AG04449 (cell line): ENCODE measurements at regions not wholly inside any gene's neighbourhood (a gene's known extent, or its start where the extent isn't known, plus 50 kb on each side); places are given as distances from the start of the nearest gene placed in this dataset.

ENCODE experiments used
- CTCF ChIA-PET: fragments of 350-600 bp; formaldehyde crosslinking; extraction: SDS; loops from one replicate; lab custom pipeline; 2021; ENCODE audit warnings: antibody characterized with exemption; lab: Yijun Ruan, JAX
- POLR2A ChIA-PET: fragments of 400-600, 350-600 bp; formaldehyde crosslinking; extraction: SDS; loops from one replicate; lab custom pipeline; 2020; ENCODE audit warnings: antibody characterized with exemption, inconsistent platforms; lab: Yijun Ruan, JAX
- DNase-seq: peaks from one replicate; pipeline ENCODE4 v3.0.0-alpha.2; 2010; ENCODE audit warnings: low read depth, low spot score
- H3K4me3 ChIP-seq: 2 replicates; pipeline ENCODE4 v1.5.1; 2011; ENCODE audit warnings: low read depth, mild to moderate bottlenecking, control low read depth, low read length
- TF ChIP-seq, protein P1 (sequence below): IDR thresholded peaks from one replicate; pipeline ENCODE4 v1.5.1; 2011; ENCODE audit warnings: mild to moderate bottlenecking, moderate library complexity, low read length, control low read depth, inconsistent platforms; ENCODE audit not compliant: insufficient read depth; ENCODE audit errors: missing control alignments

DNA sequence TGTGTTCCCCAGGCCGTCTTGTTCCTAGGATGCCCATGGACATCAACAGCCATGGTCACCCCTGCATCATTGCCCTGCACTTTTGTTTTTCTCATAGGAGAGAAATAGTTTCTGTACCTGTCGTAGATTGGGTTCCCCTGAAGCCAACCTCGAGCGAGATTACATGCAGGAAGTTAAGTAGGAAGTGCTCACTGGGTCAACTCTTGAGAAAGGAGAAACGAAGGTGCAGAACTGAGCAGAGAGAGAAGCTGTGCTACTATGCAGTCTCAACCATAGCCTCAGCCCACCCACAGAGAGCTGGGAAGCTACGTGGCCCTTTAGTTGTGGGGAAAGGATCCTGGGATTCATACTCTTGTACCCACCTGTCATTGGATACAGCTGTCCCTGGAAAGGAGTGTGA, 165.2 kb downstream of the HERPUD2 start:
- POLR2A ChIA-PET = no interaction called here

DNA sequence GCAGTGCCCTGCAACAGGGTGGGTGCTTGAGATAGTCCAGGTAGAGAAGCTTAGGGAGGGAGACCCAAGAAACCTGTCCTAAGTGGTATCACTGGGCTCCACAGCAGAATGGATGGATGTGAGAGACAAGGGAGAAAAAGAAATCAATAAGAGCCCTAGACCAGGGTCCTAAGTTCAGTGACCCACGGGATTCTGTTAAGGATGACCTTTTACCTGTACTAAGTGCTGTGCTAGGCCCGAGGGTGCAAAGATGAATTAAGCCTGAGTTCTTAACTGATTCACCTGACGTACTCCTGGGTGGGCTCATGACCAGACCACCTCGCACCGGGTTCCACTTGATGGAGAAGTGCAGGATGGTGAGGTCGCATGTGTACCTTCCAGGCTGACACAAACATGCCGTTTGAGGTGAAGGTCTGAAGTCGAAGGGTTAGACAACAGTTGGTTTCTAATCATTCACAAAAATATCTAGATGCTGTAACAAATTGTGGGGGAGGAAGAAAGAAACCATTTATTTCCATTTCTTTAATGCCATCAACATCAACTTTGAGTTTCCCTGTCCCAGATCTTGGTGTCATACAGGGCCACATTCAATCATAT, 166.5 kb downstream of the HERPUD2 start:
- no peak overlapping the region for H3K4me3 ChIP-seq
- ChIA-PET CTCF (interaction anchor here (2.1 kb wide), 1 partner anchor 8 kb away, joined by 9 read pairs; no protein-coding TSS in a partner anchor), POLR2A (no interaction called here)
- TF ChIP-seq, protein P1, sequence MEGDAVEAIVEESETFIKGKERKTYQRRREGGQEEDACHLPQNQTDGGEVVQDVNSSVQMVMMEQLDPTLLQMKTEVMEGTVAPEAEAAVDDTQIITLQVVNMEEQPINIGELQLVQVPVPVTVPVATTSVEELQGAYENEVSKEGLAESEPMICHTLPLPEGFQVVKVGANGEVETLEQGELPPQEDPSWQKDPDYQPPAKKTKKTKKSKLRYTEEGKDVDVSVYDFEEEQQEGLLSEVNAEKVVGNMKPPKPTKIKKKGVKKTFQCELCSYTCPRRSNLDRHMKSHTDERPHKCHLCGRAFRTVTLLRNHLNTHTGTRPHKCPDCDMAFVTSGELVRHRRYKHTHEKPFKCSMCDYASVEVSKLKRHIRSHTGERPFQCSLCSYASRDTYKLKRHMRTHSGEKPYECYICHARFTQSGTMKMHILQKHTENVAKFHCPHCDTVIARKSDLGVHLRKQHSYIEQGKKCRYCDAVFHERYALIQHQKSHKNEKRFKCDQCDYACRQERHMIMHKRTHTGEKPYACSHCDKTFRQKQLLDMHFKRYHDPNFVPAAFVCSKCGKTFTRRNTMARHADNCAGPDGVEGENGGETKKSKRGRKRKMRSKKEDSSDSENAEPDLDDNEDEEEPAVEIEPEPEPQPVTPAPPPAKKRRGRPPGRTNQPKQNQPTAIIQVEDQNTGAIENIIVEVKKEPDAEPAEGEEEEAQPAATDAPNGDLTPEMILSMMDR = no peak
- no peak for DNase-seq

More for the DNA sequence above, 165.2 kb downstream of the HERPUD2 start:
- TF ChIP-seq, protein P1 = no peak
- no peak overlapping the region for H3K4me3 ChIP-seq
- no peak for DNase-seq
- CTCF ChIA-PET = interaction anchor here (0.8 to 2.1 kb wide), 2 partner anchors 9 to 10 kb away, joined by 3 to 9 read pairs; no protein-coding TSS in a partner anchor

DNA sequence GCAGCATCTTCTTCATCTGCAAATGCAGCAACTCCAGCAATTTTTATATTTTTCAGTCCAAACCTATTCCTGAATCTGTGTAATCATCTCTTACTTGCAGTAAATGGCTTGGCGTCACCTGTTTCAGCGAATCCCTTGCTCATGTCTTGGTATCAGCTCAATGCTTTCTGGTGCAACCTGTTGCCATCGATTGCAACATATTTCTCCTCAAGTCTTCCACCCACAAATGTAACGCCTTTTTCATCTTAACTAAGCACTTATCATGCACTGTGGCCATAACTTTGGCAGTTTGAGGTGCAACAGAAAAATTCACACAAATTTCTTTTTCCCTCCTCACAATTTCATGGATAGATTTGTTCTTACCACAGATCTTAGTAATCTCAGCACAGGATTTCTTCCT, 168.3 kb downstream of the HERPUD2 start:
- TF ChIP-seq, protein P1 = no peak
- CTCF ChIA-PET = no interaction called here
- POLR2A ChIA-PET = no interaction called here
- DNase-seq = no peak
- H3K4me3 ChIP-seq = no peak overlapping the region

DNA sequence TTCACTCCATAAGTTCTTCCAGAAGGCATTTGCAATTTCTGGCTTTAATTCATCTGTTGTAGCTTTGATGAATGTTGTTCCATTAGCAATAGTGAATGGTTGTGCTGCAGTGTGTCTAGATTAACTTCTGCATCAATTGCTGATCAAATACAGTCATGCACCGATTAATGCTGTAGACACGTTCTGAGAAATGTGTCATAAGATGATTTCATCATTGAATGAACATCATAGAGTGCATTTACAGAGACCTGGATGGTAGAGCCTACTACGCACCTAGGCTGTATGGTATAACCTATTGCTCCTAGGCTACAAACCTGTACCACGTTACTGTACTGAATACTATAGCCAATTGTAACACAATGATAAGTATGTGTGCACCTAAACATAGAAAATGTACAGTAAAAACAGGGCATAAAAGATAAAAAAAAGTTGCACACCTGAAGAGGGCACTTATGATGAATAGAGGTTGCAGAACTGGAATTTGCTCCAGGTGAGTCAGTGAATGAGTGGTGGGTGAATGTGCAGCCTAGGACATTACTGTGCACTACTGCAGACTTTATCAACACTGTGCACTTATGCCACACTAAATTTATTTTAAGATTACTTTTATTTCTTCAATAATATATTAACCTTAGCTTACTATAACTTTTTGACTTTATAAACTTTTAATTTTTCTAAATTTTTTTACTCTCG, 170.7 kb downstream of the HERPUD2 start:
- no peak overlapping the region for H3K4me3 ChIP-seq
- TF ChIP-seq, protein P1 = no peak
- ChIA-PET POLR2A (no interaction called here), CTCF (no interaction called here)
- DNase-seq = no peak

DNA sequence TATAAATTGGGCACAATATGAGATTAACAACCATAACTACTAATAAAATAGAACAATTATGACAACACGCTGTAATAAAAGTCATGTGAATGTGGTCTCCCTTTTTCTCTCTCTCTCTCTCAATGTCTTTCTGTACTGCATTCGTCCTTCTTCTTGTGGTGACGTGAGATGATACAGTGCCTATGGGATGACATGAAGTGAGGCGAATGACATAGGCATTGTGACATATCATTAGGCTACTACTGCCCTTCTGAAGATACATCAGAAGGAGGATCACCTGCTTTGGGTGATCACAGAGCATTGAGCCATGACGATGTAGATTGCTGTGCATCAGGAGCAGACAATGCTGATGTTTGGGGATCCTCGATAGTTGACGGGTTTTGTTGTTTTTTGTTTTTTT, 171.6 kb downstream of the HERPUD2 start:
- DNase-seq = no peak
- H3K4me3 ChIP-seq = no peak overlapping the region
- POLR2A ChIA-PET = no interaction called here
- CTCF ChIA-PET = no interaction called here
- TF ChIP-seq, protein P1 = no peak

DNA sequence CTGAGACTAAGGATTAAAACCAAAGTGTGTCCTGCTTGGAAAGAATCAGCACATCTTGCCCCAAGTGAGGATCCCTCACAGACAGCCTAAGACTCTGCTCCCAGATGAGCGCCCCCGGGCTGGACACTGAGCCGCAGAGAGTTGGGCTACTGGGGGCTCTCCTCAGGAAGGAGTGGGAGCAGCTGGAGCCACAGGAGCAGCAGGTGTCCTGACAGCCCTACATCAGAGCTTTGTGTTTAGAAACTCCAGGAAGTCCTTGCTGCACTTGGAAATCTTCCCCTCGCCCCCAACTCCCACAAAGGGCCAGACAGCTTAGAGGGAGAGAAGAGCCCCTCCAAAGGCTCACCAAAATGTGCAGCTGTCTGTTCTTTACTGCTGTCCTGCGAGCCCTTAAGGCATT, 172.2 kb downstream of the HERPUD2 start:
- DNase-seq = no peak
- no peak overlapping the region for H3K4me3 ChIP-seq
- ChIA-PET POLR2A (no interaction called here), CTCF (interaction anchor here (3.3 kb wide), 1 partner anchor 98 kb away, joined by 10 read pairs; no protein-coding TSS in a partner anchor)
- TF ChIP-seq, protein P1 = no peak
